ENCODE measurements at regions not wholly inside any gene's neighbourhood (a gene's known extent, or its start where the extent isn't known, plus 50 kb on each side); places are given as distances from the start of the nearest gene placed in this dataset.

DNA sequence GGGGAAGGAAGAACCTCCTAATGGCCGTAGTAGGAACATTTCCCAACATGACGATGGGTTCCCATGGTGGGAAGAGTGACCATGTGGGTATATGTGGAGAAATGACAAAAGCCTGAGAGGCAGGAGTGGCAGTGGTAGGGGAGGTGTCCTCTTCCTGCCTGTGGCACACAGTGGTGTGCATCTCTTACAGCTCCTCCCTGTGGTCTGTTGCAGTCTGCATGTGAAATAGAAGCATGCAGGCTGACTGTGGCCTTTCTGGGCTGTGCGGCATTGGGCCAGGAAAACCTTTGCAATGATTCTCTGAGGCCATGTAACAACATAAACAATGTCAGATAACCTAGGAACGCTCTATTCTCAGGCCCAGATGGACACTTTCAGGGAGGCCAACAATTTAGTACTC, 84.0 kb downstream of the LACC1 start:
- no peaks in the 10 kb centered on the region for H3K79me2 ChIP-seq (ENCODE audit: insufficient read depth, low read length)
- WGBS (ENCODE audit: insufficient coverage) = 79% methylated on average over 2 of the region's 4 CpGs
- no peaks in the 10 kb centered on the region for H4K20me1 ChIP-seq (ENCODE audit: insufficient read depth, low read length)
- no peak overlapping the region for H3K9ac ChIP-seq (ENCODE audit: insufficient read depth, low read length, poor library complexity, severe bottlenecking)
- TF ChIP-seq, protein P1, sequence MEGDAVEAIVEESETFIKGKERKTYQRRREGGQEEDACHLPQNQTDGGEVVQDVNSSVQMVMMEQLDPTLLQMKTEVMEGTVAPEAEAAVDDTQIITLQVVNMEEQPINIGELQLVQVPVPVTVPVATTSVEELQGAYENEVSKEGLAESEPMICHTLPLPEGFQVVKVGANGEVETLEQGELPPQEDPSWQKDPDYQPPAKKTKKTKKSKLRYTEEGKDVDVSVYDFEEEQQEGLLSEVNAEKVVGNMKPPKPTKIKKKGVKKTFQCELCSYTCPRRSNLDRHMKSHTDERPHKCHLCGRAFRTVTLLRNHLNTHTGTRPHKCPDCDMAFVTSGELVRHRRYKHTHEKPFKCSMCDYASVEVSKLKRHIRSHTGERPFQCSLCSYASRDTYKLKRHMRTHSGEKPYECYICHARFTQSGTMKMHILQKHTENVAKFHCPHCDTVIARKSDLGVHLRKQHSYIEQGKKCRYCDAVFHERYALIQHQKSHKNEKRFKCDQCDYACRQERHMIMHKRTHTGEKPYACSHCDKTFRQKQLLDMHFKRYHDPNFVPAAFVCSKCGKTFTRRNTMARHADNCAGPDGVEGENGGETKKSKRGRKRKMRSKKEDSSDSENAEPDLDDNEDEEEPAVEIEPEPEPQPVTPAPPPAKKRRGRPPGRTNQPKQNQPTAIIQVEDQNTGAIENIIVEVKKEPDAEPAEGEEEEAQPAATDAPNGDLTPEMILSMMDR (IDR thresholded peaks at IDR 0.05) = no peak
- no peaks in the 10 kb centered on the region for H3K27me3 ChIP-seq (ENCODE audit: control insufficient read depth in 2 of 2, insufficient read depth in 2 of 2, low read length in 2 of 2)
- H3K4me1 ChIP-seq (ENCODE audit: control insufficient read depth in 1 of 2, insufficient read depth in 2 of 2, low read length in 2 of 2) = no peaks in the 10 kb centered on the region
- Mint-ChIP-seq H3K9me3 (peaks cover 2 to 7% (median 4%) of the 10 kb centered on the region in 7 donors), H3K27me3 (ENCODE audit: low read depth in 3 of 3) (no peaks in the 10 kb centered on the region), H3K4me3 (no peak overlapping the region), H3K4me1 (no peaks in the 10 kb centered on the region), H3K36me3 (no peaks in the 10 kb centered on the region), H3K27ac (no peak overlapping the region)
- no peak overlapping the region for H3K4me2 ChIP-seq (replicated peaks; ENCODE audit: extremely low read depth, low read length, poor library complexity, severe bottlenecking)
- H2AFZ ChIP-seq (ENCODE audit: insufficient read depth, low read depth, low read length, poor library complexity, severe bottlenecking) = no peak overlapping the region
- no peak overlapping the region for H3K4me3 ChIP-seq (replicated peaks in 1 of 3; ENCODE audit: low read depth in 2 of 3, low read length in 3 of 3)
- intact Hi-C loops (cut with micrococcal nuclease) = no loop called here
- peaks cover 0 to 4% of the 10 kb centered on the region in 2 donors for H3K9me3 ChIP-seq (replicated peaks in 1 of 2; ENCODE audit: control insufficient read depth in 1 of 2, insufficient read depth in 1 of 2, low read length in 2 of 2)
- no peak for DNase-seq
- no peak overlapping the region for H3K27ac ChIP-seq (ENCODE audit: low read depth in 1 of 2, low read length in 2 of 2)
- H3K36me3 ChIP-seq (replicated peaks in 1 of 2; ENCODE audit: control insufficient read depth in 1 of 2, insufficient read depth in 2 of 2, low read length in 2 of 2) = no peaks in the 10 kb centered on the region

DNA sequence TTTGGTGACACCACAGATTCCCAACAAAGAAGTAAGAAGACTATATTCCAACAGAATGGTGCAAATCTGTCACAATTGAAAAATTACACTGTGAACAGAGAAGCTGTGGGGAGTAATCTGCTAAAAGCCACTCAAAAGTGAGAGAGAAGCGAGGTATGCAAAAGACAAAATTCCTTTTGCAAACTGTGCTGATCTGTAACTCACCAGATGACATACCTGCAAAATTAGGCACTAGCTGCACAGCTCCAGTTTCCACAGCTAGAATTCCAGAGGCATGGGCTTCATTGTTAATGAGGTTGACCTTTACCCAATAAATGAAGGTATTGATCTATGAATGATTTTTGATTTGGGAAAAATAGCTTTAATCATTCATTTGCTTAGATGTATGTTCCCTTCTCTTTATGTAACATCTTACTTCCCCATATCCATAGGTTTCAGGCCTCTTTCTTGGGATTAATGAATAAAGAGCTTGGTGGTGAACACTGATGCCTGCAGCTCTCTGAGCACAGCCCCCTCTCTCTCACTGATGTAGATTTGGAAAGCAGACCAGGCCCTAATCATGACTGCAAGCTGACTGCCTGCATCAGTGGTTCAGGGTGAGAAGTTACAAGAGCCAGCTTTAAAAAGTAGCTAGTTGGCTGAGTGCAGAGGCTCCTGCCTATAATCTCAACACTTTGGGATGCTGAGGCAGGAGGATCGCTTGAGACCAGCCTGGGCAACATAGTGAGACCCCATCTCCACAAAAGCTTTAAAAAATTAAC, 85.2 kb downstream of the LACC1 start:
- intact Hi-C loops (cut with micrococcal nuclease) = no loop called here
- no peaks in the 10 kb centered on the region for H4K20me1 ChIP-seq (ENCODE audit: insufficient read depth, low read length)

More for the DNA sequence above, 85.2 kb downstream of the LACC1 start:
- H3K4me3 ChIP-seq (replicated peaks in 1 of 3; ENCODE audit: low read depth in 2 of 3, low read length in 3 of 3) = no peak overlapping the region
- H3K9me3 Mint-ChIP-seq = peaks cover 11 to 17% (median 14%) of the 10 kb centered on the region in 7 donors
- no peak overlapping the region for H3K4me3 Mint-ChIP-seq
- no peak overlapping the region for H3K27ac ChIP-seq (ENCODE audit: low read depth in 1 of 2, low read length in 2 of 2)
- H3K36me3 Mint-ChIP-seq = peaks cover 0 to 4% of the 10 kb centered on the region in 2 donors
- no peak overlapping the region for H3K9ac ChIP-seq (ENCODE audit: insufficient read depth, low read length, poor library complexity, severe bottlenecking)
- no peak for DNase-seq
- WGBS (ENCODE audit: insufficient coverage) = 86% methylated on average over 2 of the region's 2 CpGs
- peaks cover 10 to 15% of the 10 kb centered on the region in 2 donors for H3K9me3 ChIP-seq (replicated peaks in 1 of 2; ENCODE audit: control insufficient read depth in 1 of 2, insufficient read depth in 1 of 2, low read length in 2 of 2)
- no peaks in the 10 kb centered on the region for H3K79me2 ChIP-seq (ENCODE audit: insufficient read depth, low read length)
- H3K36me3 ChIP-seq (replicated peaks in 1 of 2; ENCODE audit: control insufficient read depth in 1 of 2, insufficient read depth in 2 of 2, low read length in 2 of 2) = no peaks in the 10 kb centered on the region
- no peaks in the 10 kb centered on the region for H3K4me1 Mint-ChIP-seq
- H3K27ac Mint-ChIP-seq = no peak overlapping the region
- no peak overlapping the region for H3K4me2 ChIP-seq (replicated peaks; ENCODE audit: extremely low read depth, low read length, poor library complexity, severe bottlenecking)
- no peaks in the 10 kb centered on the region for H3K27me3 ChIP-seq (ENCODE audit: control insufficient read depth in 2 of 2, insufficient read depth in 2 of 2, low read length in 2 of 2)
- no peaks in the 10 kb centered on the region for H3K27me3 Mint-ChIP-seq (ENCODE audit: low read depth in 3 of 3)
- no peaks in the 10 kb centered on the region for H3K4me1 ChIP-seq (ENCODE audit: control insufficient read depth in 1 of 2, insufficient read depth in 2 of 2, low read length in 2 of 2)
- H2AFZ ChIP-seq (ENCODE audit: insufficient read depth, low read depth, low read length, poor library complexity, severe bottlenecking) = no peak overlapping the region
- TF ChIP-seq, protein P1 (IDR thresholded peaks at IDR 0.05) = no peak
